MCF 10A (cell line): ENCODE measurements at regions not wholly inside any gene's neighbourhood (a gene's known extent, or its start where the extent isn't known, plus 50 kb on each side); places are given as distances from the start of the nearest gene placed in this dataset.

Experiments
- BruUV-seq: library from RNA; stranded (reverse); fragments of 400-500 nt; replicated peaks from 2 replicates; lab custom pipeline; 2021; lab: Mats Ljungman, UMichigan
- CTCF ChIA-PET: fragments of 300-600 bp; sonication (Branson Sonifier 250); formaldehyde crosslinking; extraction: SDS; loops from one replicate; lab custom pipeline; 2021; ENCODE audit warnings: antibody characterized with exemption, inconsistent platforms; lab: Yijun Ruan, JAX
- POLR2A ChIA-PET: fragments of 300-600, 350-650 bp; sonication (Branson Sonifier 250); formaldehyde crosslinking; extraction: SDS; loops from one replicate; lab custom pipeline; 2020; ENCODE audit warnings: antibody characterized with exemption, inconsistent platforms; lab: Yijun Ruan, JAX
- DNase-seq: peaks from one replicate; pipeline ENCODE4 v3.0.0-alpha.2; 2018; ENCODE audit not compliant: unreplicated experiment
- H3K27ac Mint-ChIP-seq: one replicate; pipeline ENCODE4 v1.8.0; 2022; ENCODE audit warnings: mild to moderate bottlenecking, low read depth, mixed read lengths; ENCODE audit not compliant: unreplicated experiment
- H3K27me3 Mint-ChIP-seq: one replicate; pipeline ENCODE4 v1.8.0; 2022; ENCODE audit warnings: mixed read lengths; ENCODE audit not compliant: insufficient read depth, unreplicated experiment
- H3K36me3 Mint-ChIP-seq: one replicate; pipeline ENCODE4 v1.8.0; 2022; ENCODE audit warnings: mild to moderate bottlenecking, moderate library complexity, mixed read lengths; ENCODE audit not compliant: insufficient read depth, unreplicated experiment
- H3K4me1 Mint-ChIP-seq: one replicate; pipeline ENCODE4 v1.8.0; 2022; ENCODE audit warnings: mixed read lengths; ENCODE audit not compliant: insufficient read depth, unreplicated experiment
- H3K4me3 Mint-ChIP-seq: one replicate; pipeline ENCODE4 v1.8.0; 2022; ENCODE audit warnings: mild to moderate bottlenecking, moderate library complexity, mixed read lengths; ENCODE audit not compliant: unreplicated experiment
- H3K9me3 Mint-ChIP-seq: one replicate; pipeline ENCODE4 v1.8.0; 2022; ENCODE audit warnings: mixed read lengths; ENCODE audit not compliant: unreplicated experiment
- intact Hi-C: fragments of 100-400 bp; cut with micrococcal nuclease; formaldehyde crosslinking; loops from 2 replicates; pipeline ENCODE4 v1.14.1; 2022
- TF ChIP-seq, protein P1 (sequence below): fragments of 200-600 bp; IDR thresholded peaks from one replicate; pipeline ENCODE4 v1.8.0; 2022; ENCODE audit warnings: antibody characterized with exemption, mild to moderate bottlenecking; ENCODE audit not compliant: unreplicated experiment

DNA sequence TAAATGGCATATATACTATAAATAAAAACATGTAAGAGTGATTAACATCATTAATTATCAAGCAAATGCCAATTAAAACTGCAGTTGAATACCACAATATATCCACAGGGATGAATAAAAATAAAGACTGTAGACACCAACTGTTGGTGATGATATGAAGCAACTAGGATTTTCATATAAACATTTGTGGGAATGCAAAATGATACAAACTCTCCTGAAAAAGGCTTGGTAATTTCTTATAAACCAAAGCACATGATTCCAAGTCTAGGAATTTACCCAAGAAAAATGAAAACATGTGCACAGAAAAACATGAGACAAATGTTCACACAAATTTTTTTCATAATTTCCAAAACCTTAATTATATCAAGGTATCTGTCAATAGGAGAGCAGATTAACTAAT is 448.1 kb downstream of the ETV1 start:
- no peaks in the 10 kb centered on the region for H3K9me3 Mint-ChIP-seq
- intact Hi-C loops: no loop called here
- no peaks in the 10 kb centered on the region for H3K36me3 Mint-ChIP-seq
- H3K27ac Mint-ChIP-seq: no peak overlapping the region
- POLR2A ChIA-PET: no interaction called here
- peaks cover 4% of the 10 kb centered on the region for H3K4me1 Mint-ChIP-seq
- DNase-seq: no peak
- CTCF ChIA-PET: no interaction called here
- TF ChIP-seq, protein P1, sequence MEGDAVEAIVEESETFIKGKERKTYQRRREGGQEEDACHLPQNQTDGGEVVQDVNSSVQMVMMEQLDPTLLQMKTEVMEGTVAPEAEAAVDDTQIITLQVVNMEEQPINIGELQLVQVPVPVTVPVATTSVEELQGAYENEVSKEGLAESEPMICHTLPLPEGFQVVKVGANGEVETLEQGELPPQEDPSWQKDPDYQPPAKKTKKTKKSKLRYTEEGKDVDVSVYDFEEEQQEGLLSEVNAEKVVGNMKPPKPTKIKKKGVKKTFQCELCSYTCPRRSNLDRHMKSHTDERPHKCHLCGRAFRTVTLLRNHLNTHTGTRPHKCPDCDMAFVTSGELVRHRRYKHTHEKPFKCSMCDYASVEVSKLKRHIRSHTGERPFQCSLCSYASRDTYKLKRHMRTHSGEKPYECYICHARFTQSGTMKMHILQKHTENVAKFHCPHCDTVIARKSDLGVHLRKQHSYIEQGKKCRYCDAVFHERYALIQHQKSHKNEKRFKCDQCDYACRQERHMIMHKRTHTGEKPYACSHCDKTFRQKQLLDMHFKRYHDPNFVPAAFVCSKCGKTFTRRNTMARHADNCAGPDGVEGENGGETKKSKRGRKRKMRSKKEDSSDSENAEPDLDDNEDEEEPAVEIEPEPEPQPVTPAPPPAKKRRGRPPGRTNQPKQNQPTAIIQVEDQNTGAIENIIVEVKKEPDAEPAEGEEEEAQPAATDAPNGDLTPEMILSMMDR: no peak
- peaks cover 6% of the 10 kb centered on the region for H3K27me3 Mint-ChIP-seq
- no TSS peak for BruUV-seq
- H3K4me3 Mint-ChIP-seq: no peak overlapping the region

DNA sequence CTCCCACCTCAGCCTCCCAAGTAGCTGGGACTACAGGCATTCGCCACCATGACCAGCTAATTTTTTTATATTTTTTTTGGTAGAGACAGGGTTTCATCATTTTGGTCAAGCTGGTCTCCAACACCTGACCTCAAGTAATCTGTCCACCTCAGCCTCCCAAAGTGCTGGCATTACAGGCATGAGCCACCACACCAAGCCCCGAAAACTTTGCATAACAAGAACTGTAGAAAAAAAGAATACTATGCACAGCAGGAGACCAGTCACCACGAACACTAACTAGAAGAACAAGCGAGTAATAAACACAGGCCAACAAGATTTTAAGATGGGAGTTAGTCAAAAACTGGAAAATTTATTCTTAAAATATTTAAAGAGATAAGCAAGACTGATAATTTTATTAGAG is 447.0 kb downstream of the ETV1 start:
- POLR2A ChIA-PET: no interaction called here
- no peak overlapping the region for H3K4me3 Mint-ChIP-seq
- CTCF ChIA-PET: interaction anchor here (0.6 to 0.7 kb wide), 2 partner anchors 14 to 199 kb away, joined by 3 to 4 read pairs; no protein-coding TSS in a partner anchor

DNA sequence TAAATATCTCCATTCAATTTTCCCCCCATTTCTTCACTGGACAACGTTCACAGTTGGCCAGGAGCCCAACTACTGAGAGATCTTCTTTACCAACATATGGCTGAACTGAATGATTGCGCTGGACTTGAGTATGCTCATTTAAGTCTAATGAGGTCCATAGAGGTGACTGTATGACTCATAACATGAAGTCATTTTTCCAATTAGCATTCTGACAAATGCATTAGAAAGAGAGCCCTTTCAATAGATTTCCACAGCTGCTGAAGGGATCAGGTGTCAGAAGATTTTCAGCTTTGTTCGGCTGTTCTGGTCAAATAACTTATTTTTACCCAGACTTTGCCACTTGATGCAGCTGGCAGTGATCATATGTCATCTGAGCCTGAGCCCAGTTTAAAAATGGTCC is 438.0 kb downstream of the ETV1 start:
- H3K4me1 Mint-ChIP-seq: no peaks in the 10 kb centered on the region
- peaks cover 64% of the 10 kb centered on the region for H3K27me3 Mint-ChIP-seq
- H3K9me3 Mint-ChIP-seq: no peaks in the 10 kb centered on the region
- no peaks in the 10 kb centered on the region for H3K36me3 Mint-ChIP-seq
- no peak overlapping the region for H3K4me3 Mint-ChIP-seq
- CTCF ChIA-PET: interaction anchor here (0.6 to 1.1 kb wide), 2 partner anchors 10 to 871 kb away, joined by 3 to 6 read pairs; no protein-coding TSS in a partner anchor
- no peak overlapping the region for H3K27ac Mint-ChIP-seq
- no peak for DNase-seq
- intact Hi-C loops: no loop called here
- POLR2A ChIA-PET: no interaction called here
- no TSS peak for BruUV-seq
- TF ChIP-seq, protein P1: no peak

More for the DNA sequence above, 447.0 kb downstream of the ETV1 start:
- peaks cover 17% of the 10 kb centered on the region for H3K27me3 Mint-ChIP-seq
- no TSS peak for BruUV-seq
- no peaks in the 10 kb centered on the region for H3K9me3 Mint-ChIP-seq
- no peak overlapping the region for H3K27ac Mint-ChIP-seq
- TF ChIP-seq, protein P1: no peak
- DNase-seq: no peak
- intact Hi-C loops: no loop called here
- H3K36me3 Mint-ChIP-seq: no peaks in the 10 kb centered on the region
- H3K4me1 Mint-ChIP-seq: peaks cover 4% of the 10 kb centered on the region

DNA sequence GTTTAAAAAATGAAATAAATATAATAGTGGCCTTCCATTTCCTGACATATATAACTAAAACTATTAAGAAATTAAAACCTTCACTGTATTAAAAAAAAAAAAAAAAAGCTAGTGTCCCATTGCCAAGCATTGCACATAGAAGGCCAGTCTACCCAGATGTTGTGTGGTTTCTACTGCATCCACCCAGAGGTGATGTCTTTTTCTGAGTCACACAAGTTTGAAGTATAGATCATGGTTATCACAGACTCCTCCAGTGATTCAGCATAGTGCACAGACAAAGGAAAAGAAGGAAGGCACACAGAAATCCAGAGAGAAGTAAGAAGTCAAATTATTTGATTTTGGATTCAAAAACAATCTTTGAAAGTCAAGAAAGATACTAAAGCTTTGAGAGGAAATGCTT is 429.0 kb downstream of the ETV1 start:
- Mint-ChIP-seq H3K36me3 (no peaks in the 10 kb centered on the region), H3K4me3 (no peak overlapping the region), H3K27me3 (peaks cover 62% of the 10 kb centered on the region), H3K4me1 (no peaks in the 10 kb centered on the region), H3K27ac (no peak overlapping the region), H3K9me3 (no peaks in the 10 kb centered on the region)
- no TSS peak for BruUV-seq
- DNase-seq: no peak
- TF ChIP-seq, protein P1: no peak
- POLR2A ChIA-PET: interaction anchor here (1.2 kb wide), 1 partner anchor 28 kb away, joined by 3 read pairs; no protein-coding TSS in a partner anchor
- CTCF ChIA-PET: interaction anchor here (0.7 to 1.1 kb wide), 3 partner anchors 9 to 670 kb away, joined by 3 to 6 read pairs (median 4); no protein-coding TSS in a partner anchor
- intact Hi-C loops: no loop called here
